Stimulated activated memory B cell treated with anti-CD40 and anti-IgM and Interleukin-4, amounts not matched to agents 10 μg/mL and 1 μg/mL and 100 μg/mL, for 72 hours (primary cell): ENCODE measurements at regions not wholly inside any gene's neighbourhood (a gene's known extent, or its start where the extent isn't known, plus 50 kb on each side); places are given as distances from the start of the nearest gene placed in this dataset.

Experiments used
- ATAC-seq: fragments of 150-1000 bp; cut with Tn5 transposase; 2 replicates; pipeline ENCODE4 v1.10.0; 2021
- H3K27ac Mint-ChIP-seq: one replicate; pipeline ENCODE4 v1.8.0; 2022; ENCODE audit warnings: mild to moderate bottlenecking, mixed read lengths
- H3K27me3 Mint-ChIP-seq: one replicate; pipeline ENCODE4 v1.8.0; 2022; ENCODE audit warnings: mixed read lengths
- H3K36me3 Mint-ChIP-seq: one replicate; pipeline ENCODE4 v1.8.0; 2022; ENCODE audit warnings: mixed read lengths
- H3K4me1 Mint-ChIP-seq: one replicate; pipeline ENCODE4 v1.8.0; 2022; ENCODE audit warnings: mixed read lengths
- H3K4me3 Mint-ChIP-seq: one replicate; pipeline ENCODE4 v1.8.0; 2022; ENCODE audit warnings: mild to moderate bottlenecking, moderate library complexity, mixed read lengths
- H3K9me3 Mint-ChIP-seq: one replicate; pipeline ENCODE4 v1.8.0; 2022; ENCODE audit warnings: mixed read lengths

GRCh38 chr6:146999766-147000165 lies 204.5 kb upstream of the STXBP5 start:
- ATAC-seq = no peak
- Mint-ChIP-seq H3K4me1 (no peaks in the 10 kb centered on the region), H3K9me3 (no peaks in the 10 kb centered on the region), H3K4me3 (no peak overlapping the region), H3K27me3 (no peaks in the 10 kb centered on the region), H3K36me3 (no peaks in the 10 kb centered on the region), H3K27ac (no peak overlapping the region)

GRCh38 chr6:147000545-147001488 lies 203.4 kb upstream of the STXBP5 start:
- Mint-ChIP-seq H3K4me1 (no peaks in the 10 kb centered on the region), H3K9me3 (no peaks in the 10 kb centered on the region), H3K27ac (no peak overlapping the region), H3K36me3 (no peaks in the 10 kb centered on the region), H3K27me3 (no peaks in the 10 kb centered on the region), H3K4me3 (no peak overlapping the region)
- ATAC-seq = no peak

GRCh38 chr6:147001621-147002020 lies 202.6 kb upstream of the STXBP5 start:
- H3K36me3 Mint-ChIP-seq = no peaks in the 10 kb centered on the region
- no peak overlapping the region for H3K4me3 Mint-ChIP-seq
- no peak overlapping the region for H3K27ac Mint-ChIP-seq
- H3K4me1 Mint-ChIP-seq = no peaks in the 10 kb centered on the region
- no peaks in the 10 kb centered on the region for H3K9me3 Mint-ChIP-seq
- H3K27me3 Mint-ChIP-seq = no peaks in the 10 kb centered on the region
- ATAC-seq = no peak

DNA sequence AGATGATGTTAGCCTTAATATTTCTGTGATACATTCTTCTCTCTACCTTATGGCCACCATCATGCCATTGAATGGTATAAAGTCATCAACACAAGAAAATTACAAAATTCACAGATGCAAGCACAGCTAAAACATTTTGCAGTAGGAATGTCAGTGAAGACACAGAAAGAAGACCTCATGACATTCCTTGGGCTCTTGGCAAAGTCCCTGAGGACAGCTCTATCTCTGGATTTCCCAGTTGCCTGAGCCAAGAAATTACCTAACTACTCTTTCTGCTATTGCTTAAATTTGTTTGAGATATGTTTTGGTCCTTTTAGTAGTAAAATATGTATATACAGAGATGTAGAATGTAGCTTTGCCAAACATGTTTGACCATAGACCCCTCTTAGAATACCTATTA lies 201.0 kb upstream of the STXBP5 start:
- Mint-ChIP-seq H3K27me3 (no peaks in the 10 kb centered on the region), H3K4me1 (no peaks in the 10 kb centered on the region), H3K9me3 (no peaks in the 10 kb centered on the region), H3K4me3 (no peak overlapping the region), H3K36me3 (no peaks in the 10 kb centered on the region), H3K27ac (no peak overlapping the region)
- no peak for ATAC-seq

- Mint-ChIP-seq H3K9me3 (peaks cover 12% of the 10 kb centered on the region), H3K36me3 (peaks cover 10% of the 10 kb centered on the region), H3K27ac (no peak overlapping the region), H3K27me3 (peaks cover 19% of the 10 kb centered on the region), H3K4me3 (no peak overlapping the region), H3K4me1 (no peaks in the 10 kb centered on the region)
- ATAC-seq = no peak
Observed at GRCh38 chr6:147005499-147005898, 198.7 kb upstream of the STXBP5 start.

GRCh38 chr6:147007441-147007840 lies 196.8 kb upstream of the STXBP5 start:
- no peak overlapping the region for H3K27ac Mint-ChIP-seq
- H3K36me3 Mint-ChIP-seq = peaks cover 10% of the 10 kb centered on the region
- ATAC-seq = no peak
- H3K27me3 Mint-ChIP-seq = peaks cover 19% of the 10 kb centered on the region
- H3K4me1 Mint-ChIP-seq = no peaks in the 10 kb centered on the region
- H3K9me3 Mint-ChIP-seq = peaks cover 12% of the 10 kb centered on the region
- no peak overlapping the region for H3K4me3 Mint-ChIP-seq

DNA sequence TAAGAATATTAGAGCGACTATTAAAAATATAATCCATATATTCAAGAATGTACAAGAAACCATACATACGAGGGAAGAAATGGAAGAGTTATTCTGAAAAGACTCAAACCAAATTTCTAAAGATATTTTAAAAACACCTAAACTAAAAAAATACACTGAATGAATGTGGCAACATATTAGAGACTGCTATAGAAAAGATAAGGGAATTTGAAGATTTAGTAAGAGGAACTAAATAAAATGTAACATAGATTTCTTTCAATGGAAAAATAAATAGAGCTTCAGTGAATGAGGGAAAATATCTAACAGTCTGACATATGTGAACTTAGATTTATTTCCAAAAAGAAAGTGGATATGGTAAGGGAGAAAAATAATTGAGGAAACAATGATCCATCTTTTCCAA lies 194.9 kb upstream of the STXBP5 start:
- peaks cover 19% of the 10 kb centered on the region for H3K27me3 Mint-ChIP-seq
- peaks cover 10% of the 10 kb centered on the region for H3K36me3 Mint-ChIP-seq
- no peaks in the 10 kb centered on the region for H3K4me1 Mint-ChIP-seq
- peaks cover 12% of the 10 kb centered on the region for H3K9me3 Mint-ChIP-seq
- H3K27ac Mint-ChIP-seq = no peak overlapping the region
- no peak overlapping the region for H3K4me3 Mint-ChIP-seq
- ATAC-seq = no peak

GRCh38 chr6:147015674-147016073 lies 188.5 kb upstream of the STXBP5 start:
- Mint-ChIP-seq H3K27ac (no peak overlapping the region), H3K36me3 (no peaks in the 10 kb centered on the region), H3K9me3 (no peaks in the 10 kb centered on the region), H3K4me1 (no peaks in the 10 kb centered on the region), H3K27me3 (no peaks in the 10 kb centered on the region), H3K4me3 (no peak overlapping the region)
- peak; percentile 41 for ATAC-seq

DNA sequence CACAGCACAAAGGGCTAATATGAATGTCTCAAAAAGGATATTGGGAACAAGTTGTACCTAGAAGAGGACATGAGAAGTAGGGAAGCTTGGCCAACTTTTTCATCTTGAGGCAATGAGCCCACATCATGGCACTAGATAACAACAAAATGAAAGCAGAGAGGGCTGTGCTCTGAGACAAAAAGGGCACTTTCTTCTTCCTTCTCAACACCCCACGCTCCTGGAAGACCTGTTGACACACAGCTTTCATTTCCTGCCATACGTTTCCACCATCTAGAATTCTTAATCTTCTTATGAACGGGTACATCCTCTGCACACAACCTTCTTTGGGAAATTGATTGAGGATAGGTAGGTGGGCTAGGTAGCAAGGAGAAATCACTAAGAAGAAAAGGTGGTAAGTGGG lies 187.8 kb upstream of the STXBP5 start:
- Mint-ChIP-seq H3K36me3 (no peaks in the 10 kb centered on the region), H3K4me1 (no peaks in the 10 kb centered on the region), H3K9me3 (no peaks in the 10 kb centered on the region), H3K27ac (no peak overlapping the region), H3K4me3 (no peak overlapping the region), H3K27me3 (no peaks in the 10 kb centered on the region)
- no peak for ATAC-seq

GRCh38 chr6:147017153-147017552 lies 187.1 kb upstream of the STXBP5 start:
- no peak overlapping the region for H3K4me3 Mint-ChIP-seq
- H3K4me1 Mint-ChIP-seq = no peaks in the 10 kb centered on the region
- H3K36me3 Mint-ChIP-seq = no peaks in the 10 kb centered on the region
- H3K27ac Mint-ChIP-seq = no peak overlapping the region
- H3K27me3 Mint-ChIP-seq = no peaks in the 10 kb centered on the region
- no peaks in the 10 kb centered on the region for H3K9me3 Mint-ChIP-seq
- no peak for ATAC-seq

DNA sequence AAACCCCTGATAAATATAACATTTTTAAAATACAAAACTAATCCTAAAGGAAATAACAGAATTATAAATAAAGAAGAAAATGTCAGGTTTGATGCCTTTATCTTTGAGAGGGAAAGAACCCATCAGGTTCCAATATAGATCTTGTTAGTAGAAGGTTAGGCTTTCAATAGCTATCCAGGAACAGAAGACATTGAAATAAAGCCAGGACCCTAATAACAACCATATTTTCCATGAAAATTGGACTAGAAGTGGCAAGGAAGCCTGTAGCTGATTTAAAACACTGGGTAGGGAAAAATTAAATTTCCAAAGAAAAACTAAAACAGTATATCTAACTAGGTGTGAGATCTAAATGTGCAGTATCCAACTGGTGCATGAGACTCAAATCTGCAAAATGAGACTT lies 185.2 kb upstream of the STXBP5 start:
- H3K4me1 Mint-ChIP-seq = no peaks in the 10 kb centered on the region
- H3K4me3 Mint-ChIP-seq = no peak overlapping the region
- H3K27me3 Mint-ChIP-seq = no peaks in the 10 kb centered on the region
- H3K9me3 Mint-ChIP-seq = no peaks in the 10 kb centered on the region
- H3K36me3 Mint-ChIP-seq = no peaks in the 10 kb centered on the region
- ATAC-seq = no peak
- no peak overlapping the region for H3K27ac Mint-ChIP-seq

DNA sequence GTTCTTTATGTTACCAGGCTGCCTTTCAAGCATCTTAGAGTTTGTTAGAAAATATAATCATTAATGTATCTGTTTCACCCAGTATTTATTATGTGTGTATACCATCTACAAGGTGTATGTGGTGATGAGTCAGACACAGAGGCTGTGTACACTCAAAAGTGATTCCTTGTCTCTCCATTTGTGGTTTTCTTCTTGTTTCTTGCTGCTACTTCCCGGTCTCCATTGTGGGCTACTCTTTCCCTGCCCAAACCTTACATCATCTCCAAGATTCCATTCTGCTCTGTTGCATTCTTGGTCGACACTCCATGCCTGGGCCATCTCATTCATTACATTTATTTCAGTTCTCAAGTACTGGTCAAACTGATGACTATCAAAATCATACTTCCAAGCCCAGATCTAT lies 182.2 kb upstream of the STXBP5 start:
- no peak overlapping the region for H3K4me3 Mint-ChIP-seq
- no peak overlapping the region for H3K27ac Mint-ChIP-seq
- ATAC-seq = peak; percentile 24
- H3K9me3 Mint-ChIP-seq = no peaks in the 10 kb centered on the region
- H3K27me3 Mint-ChIP-seq = no peaks in the 10 kb centered on the region
- no peaks in the 10 kb centered on the region for H3K36me3 Mint-ChIP-seq
- H3K4me1 Mint-ChIP-seq = no peaks in the 10 kb centered on the region

DNA sequence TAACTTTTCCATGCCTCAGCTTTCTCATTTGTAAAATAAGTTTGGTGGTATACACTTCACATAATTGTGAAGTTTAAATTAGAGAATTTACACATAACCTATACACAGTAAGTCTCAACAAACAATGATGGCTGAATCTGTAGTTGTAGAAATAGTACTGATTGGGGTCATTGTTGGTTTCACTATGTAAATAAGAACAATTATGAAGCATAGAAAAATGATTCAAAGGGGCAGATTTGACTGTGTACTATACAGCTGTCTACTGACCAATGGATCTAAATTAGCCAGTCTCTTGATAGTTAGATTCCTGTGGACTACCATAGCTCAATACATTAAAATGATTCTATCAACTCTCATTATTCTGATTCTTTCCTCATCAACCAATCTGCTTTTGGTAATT lies 181.1 kb upstream of the STXBP5 start:
- no peaks in the 10 kb centered on the region for H3K36me3 Mint-ChIP-seq
- H3K4me1 Mint-ChIP-seq = no peaks in the 10 kb centered on the region
- no peak for ATAC-seq
- no peaks in the 10 kb centered on the region for H3K9me3 Mint-ChIP-seq
- no peaks in the 10 kb centered on the region for H3K27me3 Mint-ChIP-seq
- no peak overlapping the region for H3K27ac Mint-ChIP-seq
- no peak overlapping the region for H3K4me3 Mint-ChIP-seq

GRCh38 chr6:147023581-147023980 lies 180.6 kb upstream of the STXBP5 start:
- no peaks in the 10 kb centered on the region for H3K36me3 Mint-ChIP-seq
- H3K9me3 Mint-ChIP-seq = no peaks in the 10 kb centered on the region
- H3K27ac Mint-ChIP-seq = no peak overlapping the region
- ATAC-seq = no peak
- no peaks in the 10 kb centered on the region for H3K27me3 Mint-ChIP-seq
- no peak overlapping the region for H3K4me3 Mint-ChIP-seq
- no peaks in the 10 kb centered on the region for H3K4me1 Mint-ChIP-seq

DNA sequence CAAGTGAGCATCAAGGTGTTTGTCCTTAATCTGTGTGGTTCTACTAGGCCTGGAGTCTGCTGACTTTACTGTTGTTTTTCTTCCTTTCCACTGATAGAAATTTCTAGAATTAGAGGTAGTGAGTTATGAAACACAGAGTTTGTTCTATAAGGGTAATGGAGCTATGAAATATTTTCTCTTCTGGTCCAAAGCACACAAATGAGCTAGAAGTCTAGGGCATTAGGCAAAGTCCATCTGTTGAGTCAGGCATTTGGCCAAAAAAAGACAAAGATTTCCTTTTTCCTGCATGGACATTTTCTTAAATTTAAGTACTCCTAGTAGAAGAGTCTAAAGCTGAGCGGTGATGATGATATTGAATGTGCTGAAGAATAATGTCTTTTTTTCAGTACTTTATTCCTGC lies 174.3 kb upstream of the STXBP5 start:
- H3K27ac Mint-ChIP-seq = no peak overlapping the region

GRCh38 chr6:147033267-147033666 lies 170.9 kb upstream of the STXBP5 start:
- Mint-ChIP-seq H3K36me3 (no peaks in the 10 kb centered on the region), H3K27me3 (peaks cover 10% of the 10 kb centered on the region), H3K9me3 (peaks cover 2% of the 10 kb centered on the region), H3K27ac (no peak overlapping the region), H3K4me1 (no peaks in the 10 kb centered on the region), H3K4me3 (no peak overlapping the region)
- ATAC-seq = no peak

More for the DNA sequence above, 174.3 kb upstream of the STXBP5 start:
- H3K36me3 Mint-ChIP-seq = no peaks in the 10 kb centered on the region
- peaks cover 10% of the 10 kb centered on the region for H3K27me3 Mint-ChIP-seq
- no peak for ATAC-seq
- peaks cover 2% of the 10 kb centered on the region for H3K9me3 Mint-ChIP-seq
- no peak overlapping the region for H3K4me3 Mint-ChIP-seq
- no peaks in the 10 kb centered on the region for H3K4me1 Mint-ChIP-seq
